Fibroblast of mammary gland (primary cell): ENCODE measurements at regions not wholly inside any gene's neighbourhood (a gene's known extent, or its start where the extent isn't known, plus 50 kb on each side); places are given as distances from the start of the nearest gene placed in this dataset.
"Not testable (repeated sequence)": the region's sequence is repeated elsewhere in the genome, so short reads cannot be mapped to it uniquely, and the experiment has no call there.

Source experiments
- DNase-seq: peaks from one replicate; pipeline ENCODE4 v3.0.0-alpha.2; 2010; ENCODE audit warnings: low read depth
- H3K4me3 ChIP-seq: 2 replicates; pipeline ENCODE4 v1.5.1; 2011; ENCODE audit warnings: low read depth, mild to moderate bottlenecking, low read length, moderate library complexity; ENCODE audit not compliant: control insufficient read depth
- CTCF ChIP-seq: conservative IDR thresholded peaks from 2 replicates; pipeline ENCODE4 v1.5.1; 2011; ENCODE audit warnings: low read depth, low read length, inconsistent platforms; ENCODE audit not compliant: control insufficient read depth, insufficient read depth

- DNase-seq: no peak
- no peak for TF ChIP-seq CTCF
- H3K4me3 ChIP-seq: no peak overlapping the region
Observed at GRCh38 chr9:106478727-106479126, 384.2 kb upstream of the ZNF462 start.

GRCh38 chr9:106479679-106480078, 383.3 kb upstream of the ZNF462 start:
- DNase-seq: peak; percentile 50
- no peak for TF ChIP-seq CTCF
- H3K4me3 ChIP-seq: no peak overlapping the region

- H3K4me3 ChIP-seq: no peak overlapping the region
- peak; percentile 15 for DNase-seq
- no peak for TF ChIP-seq CTCF
Observed at GRCh38 chr9:106481013-106481609, 381.9 kb upstream of the ZNF462 start.

GRCh38 chr9:106482733-106483132, 380.2 kb upstream of the ZNF462 start:
- peak; percentile 26 for DNase-seq
- TF ChIP-seq CTCF: no peak
- H3K4me3 ChIP-seq: no peak overlapping the region

GRCh38 chr9:106486685-106487084, 376.3 kb upstream of the ZNF462 start:
- TF ChIP-seq CTCF: no peak
- H3K4me3 ChIP-seq: no peak overlapping the region

GRCh38 chr9:106487266-106487665, 375.7 kb upstream of the ZNF462 start:
- TF ChIP-seq CTCF: no peak
- DNase-seq: no peak
- H3K4me3 ChIP-seq: no peak overlapping the region

More at GRCh38 chr9:106486685-106487084, 376.3 kb upstream of the ZNF462 start:
- no peak for DNase-seq

GRCh38 chr9:106492126-106492525, 370.8 kb upstream of the ZNF462 start:
- not testable (repeated sequence) for DNase-seq

GRCh38 chr9:106500171-106500570, 362.8 kb upstream of the ZNF462 start:
- DNase-seq: no peak
- TF ChIP-seq CTCF: no peak

More at GRCh38 chr9:106492126-106492525, 370.8 kb upstream of the ZNF462 start:
- H3K4me3 ChIP-seq: not testable (repeated sequence)

GRCh38 chr9:106501210-106501609, 361.8 kb upstream of the ZNF462 start:
- H3K4me3 ChIP-seq, DNase-seq: not testable (repeated sequence)

More at GRCh38 chr9:106500171-106500570, 362.8 kb upstream of the ZNF462 start:
- H3K4me3 ChIP-seq: no peak overlapping the region
